ENCODE measurements at regions not wholly inside any gene's neighbourhood (a gene's known extent, or its start where the extent isn't known, plus 50 kb on each side); places are given as distances from the start of the nearest gene placed in this dataset.

DNA sequence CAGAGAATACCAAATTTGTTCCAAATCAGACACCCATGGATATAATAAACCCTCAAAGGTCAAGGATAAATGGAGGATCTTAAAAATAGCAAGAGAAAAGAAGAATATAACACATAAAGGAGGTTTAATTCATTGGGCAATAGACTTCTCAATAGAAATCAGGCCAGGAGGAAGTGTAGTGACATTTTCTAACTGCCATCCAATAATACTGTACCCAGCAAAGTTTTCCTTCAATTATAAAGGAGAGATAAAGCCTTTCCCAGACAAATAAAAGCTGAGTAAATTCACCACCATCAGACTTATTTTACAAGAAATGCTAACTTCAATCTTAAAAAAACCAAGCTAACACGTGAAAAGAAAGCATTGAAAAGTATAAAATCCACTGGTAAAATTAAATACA lies 121.6 kb downstream of the MSTN start:
- intact Hi-C loops (cut with DNase I; ENCODE audit: low total_unique reads) = no loop called here
- no peak for DNase-seq (ENCODE audit: low spot score in 2 of 2)
- 78 to 83% methylated on average over 1 of the region's 1 CpG for WGBS, 2 donors
- no peak for TF ChIP-seq POLR2A (IDR thresholded peaks at IDR 0.05)
- TF ChIP-seq CTCF (IDR thresholded peaks at IDR 0.05) = no peak
- H3K4me3 ChIP-seq (ENCODE audit: low read depth, poor library complexity, severe bottlenecking) = no peak overlapping the region

- 92 to 95% methylated on average over 2 of the region's 2 CpGs for WGBS, 2 donors
These were observed 124.8 kb downstream of the MSTN start for GRCh38 chr2:189937691-189938090.

GRCh38 chr2:189933911-189934399 lies 128.6 kb downstream of the MSTN start:
- 55 to 68% methylated on average over 1 of the region's 1 CpG for WGBS, 2 donors
- intact Hi-C loops (cut with DNase I; ENCODE audit: low total_unique reads) = loop anchor here (5.0 kb wide), 1 partner anchor 1988 kb away; no protein-coding TSS in a partner anchor
- TF ChIP-seq CTCF (IDR thresholded peaks at IDR 0.05) (no peak), POLR2A (IDR thresholded peaks at IDR 0.05) (no peak)

More at GRCh38 chr2:189937691-189938090, 124.8 kb downstream of the MSTN start:
- TF ChIP-seq POLR2A (IDR thresholded peaks at IDR 0.05) (no peak), CTCF (IDR thresholded peaks at IDR 0.05) (no peak)
- DNase-seq (ENCODE audit: low spot score in 2 of 2) = no peak
- H3K4me3 ChIP-seq (ENCODE audit: low read depth, poor library complexity, severe bottlenecking) = no peak overlapping the region
- intact Hi-C loops (cut with DNase I; ENCODE audit: low total_unique reads) = no loop called here

DNA sequence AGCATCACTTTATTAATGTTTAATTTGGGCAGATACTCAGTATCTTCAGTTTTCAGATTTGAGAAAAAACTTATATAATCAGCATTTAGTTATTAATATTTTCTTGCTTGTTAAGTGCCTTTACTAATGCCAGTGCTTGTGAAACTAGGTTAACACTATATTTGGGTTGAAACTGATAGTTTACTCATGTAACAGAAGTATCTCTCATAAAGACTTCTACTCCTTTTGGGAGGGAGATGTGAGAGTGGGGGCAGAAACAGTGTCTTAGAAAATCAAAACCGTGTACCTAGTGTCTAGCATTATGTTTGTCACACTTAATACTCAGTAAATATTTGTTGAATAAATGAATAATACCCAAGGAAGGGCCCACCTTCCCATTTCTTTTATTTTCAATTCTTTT lies 129.5 kb downstream of the MSTN start:
- intact Hi-C loops (cut with DNase I; ENCODE audit: low total_unique reads) = loop anchor here (5.0 kb wide), 1 partner anchor 1989 kb away; no protein-coding TSS in a partner anchor
- H3K4me3 ChIP-seq (ENCODE audit: low read depth, poor library complexity, severe bottlenecking) = no peak overlapping the region
- TF ChIP-seq POLR2A (IDR thresholded peaks at IDR 0.05) (no peak), CTCF (IDR thresholded peaks at IDR 0.05) (no peak)
- no peak for DNase-seq (ENCODE audit: low spot score in 2 of 2)
- WGBS, 2 donors = 50 to 69% methylated on average over 1 of the region's 1 CpG

More at GRCh38 chr2:189933911-189934399, 128.6 kb downstream of the MSTN start:
- no peak for DNase-seq (ENCODE audit: low spot score in 2 of 2)
- no peak overlapping the region for H3K4me3 ChIP-seq (ENCODE audit: low read depth, poor library complexity, severe bottlenecking)

DNA sequence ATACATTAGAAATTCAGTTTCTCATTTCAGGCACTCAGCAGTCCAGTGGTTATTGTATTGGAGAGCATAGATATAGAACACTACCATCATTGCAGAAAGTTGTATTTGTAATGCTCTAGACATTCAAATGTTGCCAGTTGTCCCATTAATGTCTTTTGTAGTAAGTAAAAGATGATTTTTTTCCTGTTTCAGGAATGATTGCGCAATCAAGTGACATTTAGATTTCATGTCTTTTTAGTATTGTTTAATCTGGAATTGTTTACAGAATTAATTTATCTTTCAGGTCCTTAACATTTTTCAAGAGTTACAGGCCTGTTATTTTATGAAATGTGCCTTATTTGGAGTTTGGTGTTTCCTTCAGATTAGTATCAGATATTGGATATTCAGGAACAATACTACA lies 134.7 kb downstream of the MSTN start:
- 90 to 100% methylated on average over 1 of the region's 1 CpG for WGBS, 2 donors
- no peak overlapping the region for H3K4me3 ChIP-seq (ENCODE audit: low read depth, poor library complexity, severe bottlenecking)
- no peak for TF ChIP-seq POLR2A (IDR thresholded peaks at IDR 0.05)
- no peak for TF ChIP-seq CTCF (IDR thresholded peaks at IDR 0.05)
- no peak for DNase-seq (ENCODE audit: low spot score in 2 of 2)
- intact Hi-C loops (cut with DNase I; ENCODE audit: low total_unique reads) = no loop called here
